ENCODE measurements at regions not wholly inside any gene's neighbourhood (a gene's known extent, or its start where the extent isn't known, plus 50 kb on each side); places are given as distances from the start of the nearest gene placed in this dataset.

DNA sequence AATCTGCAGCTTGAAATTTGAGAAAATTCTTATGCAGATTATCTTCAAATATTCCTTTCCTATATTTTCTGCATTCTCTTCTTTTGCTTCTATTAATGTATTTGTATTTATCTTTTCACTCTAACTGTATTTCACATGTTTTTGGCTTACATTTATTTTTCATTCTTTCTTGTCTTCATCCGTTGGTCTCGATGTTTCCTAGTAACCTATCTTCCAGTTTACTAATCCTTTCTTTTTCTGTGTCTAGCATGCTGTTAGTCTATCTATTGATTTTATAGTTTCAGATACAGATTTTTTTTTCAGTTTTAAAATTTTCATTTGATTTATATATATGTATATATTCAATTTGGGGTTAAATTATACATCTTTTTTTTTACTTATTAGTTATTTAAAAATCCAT, 556.2 kb downstream of the RFPL4B start:
- no peaks in the 10 kb centered on the region for H3K27me3 Mint-ChIP-seq (ENCODE audit: low read depth, unreplicated experiment)
- DNase-seq (ENCODE audit: low read depth): no peak
- H3K4me3 ChIP-seq (ENCODE audit: insufficient read depth, low read depth, low read length): no peak overlapping the region
- no peaks in the 10 kb centered on the region for H3K79me2 ChIP-seq (ENCODE audit: insufficient read depth, low read length)
- no peak overlapping the region for H3K27ac Mint-ChIP-seq (ENCODE audit: unreplicated experiment)
- no peak overlapping the region for H3K27ac ChIP-seq (ENCODE audit: low read depth, low read length)
- TF ChIP-seq, protein P1, sequence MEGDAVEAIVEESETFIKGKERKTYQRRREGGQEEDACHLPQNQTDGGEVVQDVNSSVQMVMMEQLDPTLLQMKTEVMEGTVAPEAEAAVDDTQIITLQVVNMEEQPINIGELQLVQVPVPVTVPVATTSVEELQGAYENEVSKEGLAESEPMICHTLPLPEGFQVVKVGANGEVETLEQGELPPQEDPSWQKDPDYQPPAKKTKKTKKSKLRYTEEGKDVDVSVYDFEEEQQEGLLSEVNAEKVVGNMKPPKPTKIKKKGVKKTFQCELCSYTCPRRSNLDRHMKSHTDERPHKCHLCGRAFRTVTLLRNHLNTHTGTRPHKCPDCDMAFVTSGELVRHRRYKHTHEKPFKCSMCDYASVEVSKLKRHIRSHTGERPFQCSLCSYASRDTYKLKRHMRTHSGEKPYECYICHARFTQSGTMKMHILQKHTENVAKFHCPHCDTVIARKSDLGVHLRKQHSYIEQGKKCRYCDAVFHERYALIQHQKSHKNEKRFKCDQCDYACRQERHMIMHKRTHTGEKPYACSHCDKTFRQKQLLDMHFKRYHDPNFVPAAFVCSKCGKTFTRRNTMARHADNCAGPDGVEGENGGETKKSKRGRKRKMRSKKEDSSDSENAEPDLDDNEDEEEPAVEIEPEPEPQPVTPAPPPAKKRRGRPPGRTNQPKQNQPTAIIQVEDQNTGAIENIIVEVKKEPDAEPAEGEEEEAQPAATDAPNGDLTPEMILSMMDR (IDR thresholded peaks at IDR 0.05; ENCODE audit: insufficient read depth, low read depth, low read length): no peak
- no peak for TF ChIP-seq EZH2 (IDR thresholded peaks at IDR 0.05; ENCODE audit: insufficient read depth, low read length)
- no peaks in the 10 kb centered on the region for H4K20me1 ChIP-seq (ENCODE audit: insufficient read depth, low read length)
- no peaks in the 10 kb centered on the region for H3K36me3 ChIP-seq (ENCODE audit: insufficient read depth, low read length)
- peaks cover 13% of the 10 kb centered on the region for H3K4me1 Mint-ChIP-seq (ENCODE audit: low read depth, unreplicated experiment)
- H3K9ac ChIP-seq (ENCODE audit: low read length): no peak overlapping the region
- H3K27me3 ChIP-seq (ENCODE audit: insufficient read depth, low read length): no peaks in the 10 kb centered on the region
- H2AFZ ChIP-seq (ENCODE audit: low read depth, low read length): no peak overlapping the region
- H3K36me3 Mint-ChIP-seq (ENCODE audit: low read depth, unreplicated experiment): no peaks in the 10 kb centered on the region
- H3K4me2 ChIP-seq (ENCODE audit: low read length): no peak overlapping the region
- no peak for FAIRE-seq
- no peak overlapping the region for H3K4me3 Mint-ChIP-seq (ENCODE audit: unreplicated experiment)
- H3K4me1 ChIP-seq (ENCODE audit: insufficient read depth, low read length): peaks cover 9% of the 10 kb centered on the region
- H3K9me3 ChIP-seq (ENCODE audit: insufficient read depth, low read depth, low read length): no peaks in the 10 kb centered on the region
- peaks cover 4% of the 10 kb centered on the region for H3K9me3 Mint-ChIP-seq (ENCODE audit: unreplicated experiment)

DNA sequence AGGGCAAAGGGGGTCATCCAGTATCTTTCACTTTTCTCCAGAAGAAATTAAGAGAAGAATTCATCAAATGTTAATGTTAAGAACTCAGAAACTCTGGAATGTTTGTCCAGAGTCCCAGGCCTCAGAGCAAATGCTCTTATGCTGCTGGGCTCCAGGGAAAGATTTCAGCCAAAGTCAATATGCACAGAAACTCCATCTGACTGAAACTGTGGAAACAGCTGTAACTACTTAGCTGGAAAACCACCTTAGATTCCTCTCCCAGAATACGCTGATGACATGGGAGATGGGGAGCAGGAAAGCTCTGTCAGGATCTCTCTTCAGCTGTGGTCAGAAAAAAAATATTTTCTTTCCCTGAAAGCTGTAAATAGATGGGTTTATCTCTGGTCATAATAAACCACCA, 559.6 kb downstream of the RFPL4B start:
- FAIRE-seq: peak; percentile 84
- H3K27ac ChIP-seq (ENCODE audit: low read depth, low read length): peak overlapping the region; percentile 61
- no peaks in the 10 kb centered on the region for H3K27me3 ChIP-seq (ENCODE audit: insufficient read depth, low read length)
- no peaks in the 10 kb centered on the region for H3K36me3 ChIP-seq (ENCODE audit: insufficient read depth, low read length)
- H3K4me1 Mint-ChIP-seq (ENCODE audit: low read depth, unreplicated experiment): peaks cover 20% of the 10 kb centered on the region
- H3K36me3 Mint-ChIP-seq (ENCODE audit: low read depth, unreplicated experiment): no peaks in the 10 kb centered on the region
- no peak for TF ChIP-seq EZH2 (IDR thresholded peaks at IDR 0.05; ENCODE audit: insufficient read depth, low read length)
- TF ChIP-seq, protein P1 (IDR thresholded peaks at IDR 0.05; ENCODE audit: insufficient read depth, low read depth, low read length): no peak
- H3K27ac Mint-ChIP-seq (ENCODE audit: unreplicated experiment): peak overlapping the region; percentile 83
- no peak overlapping the region for H3K4me3 ChIP-seq (ENCODE audit: insufficient read depth, low read depth, low read length)
- peaks cover 15% of the 10 kb centered on the region for H3K4me1 ChIP-seq (ENCODE audit: insufficient read depth, low read length)
- H3K27me3 Mint-ChIP-seq (ENCODE audit: low read depth, unreplicated experiment): no peaks in the 10 kb centered on the region
- H3K9me3 ChIP-seq (ENCODE audit: insufficient read depth, low read depth, low read length): no peaks in the 10 kb centered on the region
- no peak overlapping the region for H3K4me3 Mint-ChIP-seq (ENCODE audit: unreplicated experiment)
- no peaks in the 10 kb centered on the region for H4K20me1 ChIP-seq (ENCODE audit: insufficient read depth, low read length)
- H3K9ac ChIP-seq (ENCODE audit: low read length): peak overlapping the region; percentile 23
- no peaks in the 10 kb centered on the region for H3K79me2 ChIP-seq (ENCODE audit: insufficient read depth, low read length)
- H3K9me3 Mint-ChIP-seq (ENCODE audit: unreplicated experiment): peaks cover 4% of the 10 kb centered on the region
- DNase-seq (ENCODE audit: low read depth): peak; percentile 100
- H2AFZ ChIP-seq (ENCODE audit: low read depth, low read length): no peak overlapping the region
- peak overlapping the region; percentile 51 for H3K4me2 ChIP-seq (ENCODE audit: low read length)

DNA sequence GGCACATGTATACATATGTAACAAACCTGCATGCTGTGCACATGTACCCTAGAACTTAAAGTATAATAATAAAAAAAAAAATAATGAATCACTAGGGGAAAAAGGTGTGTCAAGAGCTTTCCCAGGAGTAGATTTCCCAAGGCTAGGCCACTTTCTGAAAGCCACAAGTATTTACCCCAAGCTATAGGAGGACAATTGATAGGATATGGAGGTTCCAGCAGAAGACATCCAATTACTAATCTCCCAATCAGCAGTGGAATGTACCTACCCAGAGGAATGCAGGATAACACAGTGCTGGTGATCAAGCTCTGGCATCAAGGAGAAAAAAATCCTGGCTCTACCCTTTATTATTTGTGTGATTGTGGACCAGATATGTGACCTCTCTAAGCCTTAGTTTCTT, 562.7 kb downstream of the RFPL4B start:
- no peaks in the 10 kb centered on the region for H3K27me3 Mint-ChIP-seq (ENCODE audit: low read depth, unreplicated experiment)
- peak; percentile 47 for FAIRE-seq
- peaks cover 32% of the 10 kb centered on the region for H3K4me1 Mint-ChIP-seq (ENCODE audit: low read depth, unreplicated experiment)
- H3K9ac ChIP-seq (ENCODE audit: low read length): no peak overlapping the region
- no peaks in the 10 kb centered on the region for H3K9me3 ChIP-seq (ENCODE audit: insufficient read depth, low read depth, low read length)
- peak overlapping the region; percentile 25 for H3K4me2 ChIP-seq (ENCODE audit: low read length)
- no peak overlapping the region for H3K4me3 ChIP-seq (ENCODE audit: insufficient read depth, low read depth, low read length)
- no peak for TF ChIP-seq EZH2 (IDR thresholded peaks at IDR 0.05; ENCODE audit: insufficient read depth, low read length)
- TF ChIP-seq, protein P1 (IDR thresholded peaks at IDR 0.05; ENCODE audit: insufficient read depth, low read depth, low read length): no peak
- H3K27me3 ChIP-seq (ENCODE audit: insufficient read depth, low read length): no peaks in the 10 kb centered on the region
- H4K20me1 ChIP-seq (ENCODE audit: insufficient read depth, low read length): no peaks in the 10 kb centered on the region
- H3K36me3 Mint-ChIP-seq (ENCODE audit: low read depth, unreplicated experiment): no peaks in the 10 kb centered on the region
- no peaks in the 10 kb centered on the region for H3K79me2 ChIP-seq (ENCODE audit: insufficient read depth, low read length)
- H3K27ac ChIP-seq (ENCODE audit: low read depth, low read length): peak overlapping the region; percentile 39
- no peak overlapping the region for H3K4me3 Mint-ChIP-seq (ENCODE audit: unreplicated experiment)
- no peak overlapping the region for H2AFZ ChIP-seq (ENCODE audit: low read depth, low read length)
- DNase-seq (ENCODE audit: low read depth): peak; percentile 83
- H3K27ac Mint-ChIP-seq (ENCODE audit: unreplicated experiment): peak overlapping the region; percentile 79
- no peaks in the 10 kb centered on the region for H3K36me3 ChIP-seq (ENCODE audit: insufficient read depth, low read length)
- H3K9me3 Mint-ChIP-seq (ENCODE audit: unreplicated experiment): no peaks in the 10 kb centered on the region
- peaks cover 18% of the 10 kb centered on the region for H3K4me1 ChIP-seq (ENCODE audit: insufficient read depth, low read length)
